Esophagus squamous epithelium (tissue), 4 donors: ENCODE measurements at regions not wholly inside any gene's neighbourhood (a gene's known extent, or its start where the extent isn't known, plus 50 kb on each side); places are given as distances from the start of the nearest gene placed in this dataset.

Experiments
- CTCF ChIP-seq, 6 experiments: fragments of 450-650 bp in 4 of 6; fragments of 200-600 bp in 2 of 6; sonication (generic) in 2 of 6; IDR thresholded peaks; one replicate each; pipeline ENCODE4 v1.5.1; 2016 to 2019; ENCODE audit warnings: antibody characterized with exemption in 6 of 6, mild to moderate bottlenecking in 4 of 6, moderate library complexity in 4 of 6
- POLR2A ChIP-seq, 4 donors: fragments of 450-650 bp; IDR thresholded peaks; one replicate each; pipeline ENCODE4 v1.6.1; 2017; ENCODE audit warnings: antibody characterized with exemption in 4 of 4, mild to moderate bottlenecking in 4 of 4, moderate library complexity in 3 of 4

DNA sequence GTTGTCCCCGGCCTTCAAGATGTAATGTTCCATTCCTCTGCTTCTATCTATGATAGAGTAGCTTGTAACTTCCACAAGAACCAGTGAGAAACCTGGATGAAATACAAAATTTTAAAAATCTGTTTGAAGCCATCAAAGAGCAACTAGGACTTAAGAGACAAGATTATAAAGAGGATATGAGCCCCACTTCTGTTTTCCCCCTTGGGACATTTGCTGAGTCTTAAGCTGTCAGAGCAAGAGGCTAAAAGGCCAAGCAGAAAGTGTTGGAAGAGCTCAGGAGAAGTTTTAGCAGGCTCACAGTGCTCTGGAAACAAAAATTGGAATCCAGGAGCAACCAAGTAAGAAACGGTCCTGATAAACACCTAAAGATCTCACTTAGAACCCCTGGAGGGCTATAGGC, 76.1 kb downstream of the ADRB2 start:
- no peak for TF ChIP-seq CTCF (IDR thresholded peaks at IDR 0.05)
- no peak for TF ChIP-seq POLR2A (IDR thresholded peaks at IDR 0.05)
